H1 (cell line): ENCODE measurements at regions not wholly inside any gene's neighbourhood (a gene's known extent, or its start where the extent isn't known, plus 50 kb on each side); places are given as distances from the start of the nearest gene placed in this dataset.

Source experiments
- ATF3 ChIP-seq: IDR thresholded peaks from 2 replicates; pipeline ENCODE4 v1.6.1; 2011; ENCODE audit warnings: low read depth, mild to moderate bottlenecking, low read length; ENCODE audit not compliant: insufficient read depth
- BCL11A ChIP-seq, 2 experiments: IDR thresholded peaks; one replicate each; pipeline ENCODE4 v1.6.1; 2011; ENCODE audit warnings: low read depth in 2 of 2, low read length in 2 of 2, mild to moderate bottlenecking in 2 of 2
- CEBPB ChIP-seq: IDR thresholded peaks from 2 replicates; pipeline ENCODE4 v1.6.1; 2012; ENCODE audit warnings: low read depth, low read length
- CHD2 ChIP-seq: IDR thresholded peaks from 2 replicates; pipeline ENCODE4 v1.6.1; 2012; ENCODE audit warnings: low read length, improper control_type of control experiment
- CTCF ChIP-seq, 3 experiments: IDR thresholded peaks; 1 replicate in 2 of 3; 2 replicates in 1 of 3; pipeline versions ENCODE4 v1.5.1 to v1.6.1; 2011; ENCODE audit warnings: low read length in 3 of 3, mild to moderate bottlenecking in 3 of 3, inconsistent platforms in 2 of 3, low read depth in 1 of 3, moderate library complexity in 1 of 3; ENCODE audit not compliant: insufficient read depth in 1 of 3; ENCODE audit errors: control extremely low read depth in 1 of 3
- EZH2 ChIP-seq: fragments of 200-600 bp; sonication (generic); IDR thresholded peaks from 2 replicates; pipeline ENCODE4 v1.7.1; 2012; ENCODE audit warnings: low read depth, mild to moderate bottlenecking, moderate library complexity, low read length, inconsistent platforms; ENCODE audit not compliant: severe bottlenecking
- FOSL1 ChIP-seq: IDR thresholded peaks from 2 replicates; pipeline ENCODE4 v1.6.1; 2011; ENCODE audit warnings: mild to moderate bottlenecking, low read depth, low read length, moderate library complexity; ENCODE audit not compliant: insufficient read depth
- POLR2A ChIP-seq, 2 experiments: IDR thresholded peaks; 1 replicate in 1 of 2; 2 replicates in 1 of 2; pipeline ENCODE4 v1.6.1; 2011; ENCODE audit warnings: low read depth in 2 of 2, low read length in 2 of 2, mild to moderate bottlenecking in 2 of 2; ENCODE audit errors: control extremely low read depth in 1 of 2
- SP1 ChIP-seq: IDR thresholded peaks from 2 replicates; pipeline ENCODE4 v1.6.1; 2011; ENCODE audit warnings: low read depth, low read length
- SP2 ChIP-seq: IDR thresholded peaks from 2 replicates; pipeline ENCODE4 v1.6.1; 2012; ENCODE audit warnings: mild to moderate bottlenecking, low read length, inconsistent platforms
- TAF1 ChIP-seq: IDR thresholded peaks from 2 replicates; pipeline ENCODE4 v1.6.1; 2011; ENCODE audit warnings: mild to moderate bottlenecking, low read depth, low read length
- TCF12 ChIP-seq: IDR thresholded peaks from 2 replicates; pipeline ENCODE4 v1.6.1; 2011; ENCODE audit warnings: low read depth, mild to moderate bottlenecking, low read length
- YY1 ChIP-seq: IDR thresholded peaks from 2 replicates; pipeline ENCODE4 v1.6.1; 2011; ENCODE audit warnings: low read depth, mild to moderate bottlenecking, low read length
- ZNF274 ChIP-seq: IDR thresholded peaks from 2 replicates; pipeline ENCODE4 v1.7.0; 2012; ENCODE audit warnings: low read length, borderline replicate concordance; ENCODE audit errors: extremely low read depth

DNA sequence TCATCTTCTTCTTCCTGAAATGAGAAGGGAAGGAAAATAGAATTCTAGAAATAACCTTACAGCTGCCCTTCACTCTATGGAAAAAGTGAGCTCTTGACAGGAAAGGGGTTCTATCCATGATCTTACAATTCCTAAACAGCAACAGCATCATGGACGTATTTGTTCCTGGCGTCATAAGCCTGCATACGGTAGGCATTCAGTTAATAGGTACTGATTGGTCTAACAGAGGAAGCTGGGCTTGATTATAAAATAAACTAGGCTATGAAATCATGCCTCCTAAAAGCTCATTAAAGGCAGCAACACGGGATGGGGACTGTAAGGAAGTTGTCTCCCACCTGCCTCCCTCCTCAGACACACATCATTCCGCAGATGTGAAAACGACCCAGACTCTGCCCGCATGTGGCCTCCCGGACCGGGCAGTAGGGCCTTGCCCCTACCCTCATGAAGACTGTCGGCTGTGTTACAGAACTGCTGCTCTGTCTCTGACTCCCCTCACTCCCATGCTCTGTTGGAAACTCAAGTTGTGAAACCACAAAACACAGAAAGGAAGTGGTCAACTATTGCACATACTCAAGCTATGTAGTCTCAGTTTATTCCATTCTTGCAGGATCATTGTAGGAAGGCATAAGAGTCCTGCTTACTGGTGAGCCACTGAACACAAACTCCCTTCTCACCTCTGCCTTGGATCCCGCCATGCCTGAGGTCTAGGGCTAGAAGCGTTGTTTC, 129.8 kb downstream of the DLEU7 start:
- no peak for TF ChIP-seq CEBPB
- TF ChIP-seq BCL11A (IDR thresholded peaks at IDR 0.05; ENCODE audit: low read depth in 2 of 2, low read length in 2 of 2): no peak
- no peak for TF ChIP-seq POLR2A (IDR thresholded peaks at IDR 0.05; ENCODE audit: control extremely low read depth in 1 of 2, low read depth in 2 of 2, low read length in 2 of 2)
- no peak for TF ChIP-seq YY1
- TF ChIP-seq CTCF (IDR thresholded peaks at IDR 0.05; ENCODE audit: control extremely low read depth in 1 of 3, insufficient read depth in 1 of 3, low read depth in 1 of 3, low read length in 3 of 3): no peak
- TF ChIP-seq TCF12: no peak
- no peak for TF ChIP-seq CHD2
- no peak for TF ChIP-seq ZNF274
- TF ChIP-seq EZH2: no peak
- no peak for TF ChIP-seq SP1
- TF ChIP-seq SP2: no peak
- no peak for TF ChIP-seq ATF3
- no peak for TF ChIP-seq TAF1
- TF ChIP-seq FOSL1: no peak
